CD4-positive, alpha-beta T cell (primary cell): ENCODE measurements at regions not wholly inside any gene's neighbourhood (a gene's known extent, or its start where the extent isn't known, plus 50 kb on each side); places are given as distances from the start of the nearest gene placed in this dataset.

ENCODE experiments used
- ATAC-seq: fragments of 200-7000 bp; cut with Tn5 transposase; one replicate; pipeline ENCODE4 v1.10.0; 2022; ENCODE audit warnings: mild to moderate bottlenecking; ENCODE audit not compliant: poor library complexity
- CTCF ChIA-PET: fragments of 350-600 bp; sonication (Branson Sonifier 250); formaldehyde crosslinking; loops from one replicate; lab custom pipeline; 2021; ENCODE audit warnings: antibody characterized with exemption, inconsistent platforms; lab: Charles Lee
- POLR2A ChIA-PET: fragments of 350-600 bp; sonication (Branson Sonifier 250); formaldehyde crosslinking; loops from one replicate; lab custom pipeline; 2021; ENCODE audit warnings: antibody characterized with exemption, inconsistent platforms; lab: Charles Lee
- DNase-seq, 14 experiments: peaks; one replicate each; pipeline ENCODE4 v3.0.0-alpha.2; 2013 to 2020; ENCODE audit warnings: mixed read lengths in 2 of 14
- H3K27ac ChIP-seq, 2 donors: one replicate each; pipeline versions ENCODE4 v1.5.1 to v1.7.0; 2013; ENCODE audit warnings: low read length in 2 of 2, low read depth in 1 of 2, mild to moderate bottlenecking in 1 of 2
- H3K27me3 ChIP-seq, 2 experiments: 1 replicate in 1 of 2; 2 replicates in 1 of 2; pipeline versions ENCODE4 v1.6.1 to v1.7.0; 2013; ENCODE audit warnings: low read length in 2 of 2, control low read depth in 1 of 2, mild to moderate bottlenecking in 1 of 2, moderate library complexity in 1 of 2; ENCODE audit not compliant: insufficient read depth in 2 of 2, control insufficient read depth in 1 of 2
- H3K36me3 ChIP-seq: one replicate; pipeline ENCODE4 v1.6.1; 2013; ENCODE audit warnings: low read length, control low read depth; ENCODE audit not compliant: insufficient read depth
- H3K4me1 ChIP-seq: one replicate; pipeline ENCODE4 v1.6.1; 2013; ENCODE audit warnings: low read length, control low read depth; ENCODE audit not compliant: insufficient read depth
- H3K4me3 ChIP-seq: one replicate; pipeline ENCODE4 v1.5.1; 2013; ENCODE audit warnings: mild to moderate bottlenecking, low read length, moderate library complexity
- H3K9me3 ChIP-seq, 2 experiments: 1 replicate in 1 of 2; 2 replicates in 1 of 2; pipeline versions ENCODE4 v1.6.1 to v1.7.0; 2013; ENCODE audit warnings: low read length in 2 of 2, mild to moderate bottlenecking in 2 of 2, control low read depth in 1 of 2, moderate library complexity in 1 of 2; ENCODE audit not compliant: control insufficient read depth in 1 of 2, insufficient read depth in 1 of 2
- H3K27ac Mint-ChIP-seq: one replicate; pipeline ENCODE4 v1.8.0; 2020; ENCODE audit warnings: mixed read lengths
- H3K27me3 Mint-ChIP-seq: one replicate; pipeline ENCODE4 v1.8.0; 2021; ENCODE audit warnings: mixed read lengths
- H3K36me3 Mint-ChIP-seq: one replicate; pipeline ENCODE4 v1.8.0; 2021; ENCODE audit warnings: low read depth, mixed read lengths
- H3K4me1 Mint-ChIP-seq: one replicate; pipeline ENCODE4 v1.8.0; 2021; ENCODE audit warnings: low read depth, mixed read lengths
- H3K4me3 Mint-ChIP-seq: one replicate; pipeline ENCODE4 v1.8.0; 2020; ENCODE audit warnings: mild to moderate bottlenecking, mixed read lengths
- H3K9me3 Mint-ChIP-seq: one replicate; pipeline ENCODE4 v1.8.0; 2020; ENCODE audit warnings: mixed read lengths
- intact Hi-C, 2 experiments: fragments of 100-400 bp; cut with DNase I in 1 of 2; cut with micrococcal nuclease in 1 of 2; formaldehyde crosslinking; loops; one replicate each; pipeline versions ENCODE4 v1.15.1 to v1.9.0; 2023 to 2025; cut with DNase I, micrococcal nuclease
- TF ChIP-seq, protein P1 (sequence below): fragments of 200-600 bp; IDR thresholded peaks from one replicate; pipeline ENCODE4 v1.8.0; 2022; ENCODE audit warnings: antibody characterized with exemption, mild to moderate bottlenecking

DNA sequence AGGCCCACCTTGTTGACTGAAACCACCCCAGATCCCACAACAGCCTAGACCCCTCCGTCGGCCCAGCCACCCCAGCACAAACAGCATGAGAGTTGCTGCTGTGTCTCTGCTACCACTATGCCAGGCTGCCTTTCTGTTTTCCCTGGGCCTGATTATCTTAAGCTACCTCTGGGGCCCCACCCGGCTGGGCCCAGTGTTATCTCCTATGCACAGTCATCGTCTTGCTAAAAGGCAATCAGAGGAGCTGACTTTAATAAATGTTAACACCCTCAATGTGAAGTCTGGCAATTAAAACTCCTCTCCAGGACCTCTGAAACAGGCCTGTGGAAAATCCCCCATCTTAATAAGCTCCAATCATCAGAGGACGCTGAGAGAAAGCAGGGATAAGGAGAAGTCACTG is 144.9 kb downstream of the FAM114A2 start:
- H3K4me1 Mint-ChIP-seq = no peaks in the 10 kb centered on the region
- Histone ChIP-seq H3K27ac (no peak overlapping the region), H3K4me1 (no peaks in the 10 kb centered on the region), H3K36me3 (no peaks in the 10 kb centered on the region), H3K27me3 (peaks cover 0 to 2% of the 10 kb centered on the region in 2 experiments), H3K4me3 (no peak overlapping the region), H3K9me3 (no peaks in the 10 kb centered on the region)
- no peaks in the 10 kb centered on the region for H3K27me3 Mint-ChIP-seq
- no peaks in the 10 kb centered on the region for H3K9me3 Mint-ChIP-seq
- no peaks in the 10 kb centered on the region for H3K36me3 Mint-ChIP-seq
- intact Hi-C loops = no loop called here
- no peak for DNase-seq
- no peak for ATAC-seq
- H3K27ac Mint-ChIP-seq = no peak overlapping the region
- ChIA-PET CTCF (no interaction called here), POLR2A (no interaction called here)
- no peak overlapping the region for H3K4me3 Mint-ChIP-seq
- TF ChIP-seq, protein P1, sequence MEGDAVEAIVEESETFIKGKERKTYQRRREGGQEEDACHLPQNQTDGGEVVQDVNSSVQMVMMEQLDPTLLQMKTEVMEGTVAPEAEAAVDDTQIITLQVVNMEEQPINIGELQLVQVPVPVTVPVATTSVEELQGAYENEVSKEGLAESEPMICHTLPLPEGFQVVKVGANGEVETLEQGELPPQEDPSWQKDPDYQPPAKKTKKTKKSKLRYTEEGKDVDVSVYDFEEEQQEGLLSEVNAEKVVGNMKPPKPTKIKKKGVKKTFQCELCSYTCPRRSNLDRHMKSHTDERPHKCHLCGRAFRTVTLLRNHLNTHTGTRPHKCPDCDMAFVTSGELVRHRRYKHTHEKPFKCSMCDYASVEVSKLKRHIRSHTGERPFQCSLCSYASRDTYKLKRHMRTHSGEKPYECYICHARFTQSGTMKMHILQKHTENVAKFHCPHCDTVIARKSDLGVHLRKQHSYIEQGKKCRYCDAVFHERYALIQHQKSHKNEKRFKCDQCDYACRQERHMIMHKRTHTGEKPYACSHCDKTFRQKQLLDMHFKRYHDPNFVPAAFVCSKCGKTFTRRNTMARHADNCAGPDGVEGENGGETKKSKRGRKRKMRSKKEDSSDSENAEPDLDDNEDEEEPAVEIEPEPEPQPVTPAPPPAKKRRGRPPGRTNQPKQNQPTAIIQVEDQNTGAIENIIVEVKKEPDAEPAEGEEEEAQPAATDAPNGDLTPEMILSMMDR = no peak

DNA sequence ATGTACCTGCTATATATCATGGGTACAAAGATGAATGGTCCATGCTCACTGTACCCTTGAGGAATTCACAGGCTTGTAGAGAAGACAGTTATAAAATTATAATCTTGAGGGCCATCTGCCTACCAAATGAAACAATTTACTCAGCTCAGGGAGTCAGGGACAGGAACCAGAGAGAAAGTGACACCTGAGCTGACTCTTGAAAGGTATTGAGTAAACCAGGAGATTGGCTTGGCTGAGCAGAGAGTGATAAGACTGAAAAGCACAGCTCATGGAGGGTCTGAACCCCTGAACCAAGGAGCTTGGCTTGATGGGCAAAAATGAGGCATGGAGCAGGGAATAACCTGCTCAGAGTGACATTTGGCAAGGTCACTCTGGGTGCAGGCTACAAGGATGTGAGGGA is 147.3 kb downstream of the FAM114A2 start:
- Mint-ChIP-seq H3K4me3 (no peak overlapping the region), H3K4me1 (no peaks in the 10 kb centered on the region)
- CTCF ChIA-PET = no interaction called here

DNA sequence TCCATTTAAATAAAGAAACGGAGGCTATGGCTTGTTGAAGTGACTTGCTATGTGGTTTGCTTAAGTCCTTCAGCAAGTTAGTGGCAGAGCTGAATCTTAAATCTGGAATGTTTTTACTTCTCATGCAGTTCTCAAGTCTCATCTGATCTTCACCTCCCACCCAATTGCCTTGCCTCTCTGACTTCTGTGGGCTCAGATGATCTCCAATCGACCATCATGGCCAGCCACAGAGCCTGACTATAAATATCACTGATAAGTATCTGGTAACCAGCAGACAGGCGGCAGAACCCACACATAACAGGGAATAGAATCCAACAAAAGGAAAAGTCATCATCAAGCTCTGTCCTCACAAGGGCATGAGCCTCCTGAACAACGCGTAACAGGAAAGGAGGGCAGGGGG is 149.9 kb downstream of the FAM114A2 start:
- ATAC-seq (no peak), DNase-seq (no peak)
- Histone ChIP-seq H3K27ac (no peak overlapping the region), H3K4me3 (no peak overlapping the region), H3K36me3 (no peaks in the 10 kb centered on the region), H3K27me3 (no peaks in the 10 kb centered on the region), H3K9me3 (no peaks in the 10 kb centered on the region), H3K4me1 (no peaks in the 10 kb centered on the region)
- H3K27me3 Mint-ChIP-seq = no peaks in the 10 kb centered on the region
- H3K36me3 Mint-ChIP-seq = no peaks in the 10 kb centered on the region
- ChIA-PET POLR2A (no interaction called here), CTCF (no interaction called here)
- no peak overlapping the region for H3K27ac Mint-ChIP-seq
- H3K4me3 Mint-ChIP-seq = no peak overlapping the region
- H3K9me3 Mint-ChIP-seq = no peaks in the 10 kb centered on the region
- TF ChIP-seq, protein P1 = no peak
- intact Hi-C loops = no loop called here
- no peaks in the 10 kb centered on the region for H3K4me1 Mint-ChIP-seq

More for the DNA sequence above, 147.3 kb downstream of the FAM114A2 start:
- DNase-seq = no peak
- H3K27me3 Mint-ChIP-seq = no peaks in the 10 kb centered on the region
- H3K27ac Mint-ChIP-seq = no peak overlapping the region
- no peaks in the 10 kb centered on the region for H3K36me3 Mint-ChIP-seq
- Histone ChIP-seq H3K36me3 (no peaks in the 10 kb centered on the region), H3K27me3 (no peaks in the 10 kb centered on the region), H3K27ac (no peak overlapping the region), H3K4me3 (no peak overlapping the region), H3K4me1 (no peaks in the 10 kb centered on the region), H3K9me3 (no peaks in the 10 kb centered on the region)
- no peaks in the 10 kb centered on the region for H3K9me3 Mint-ChIP-seq
- POLR2A ChIA-PET = no interaction called here
- ATAC-seq = no peak
- TF ChIP-seq, protein P1 = no peak
- intact Hi-C loops = no loop called here
